HG02870 (cell line): ENCODE measurements at regions not wholly inside any gene's neighbourhood (a gene's known extent, or its start where the extent isn't known, plus 50 kb on each side); places are given as distances from the start of the nearest gene placed in this dataset.

Experiments used
- ATAC-seq: cut with Tn5 transposase; IDR thresholded peaks from one replicate; pipeline ENCODE4 v1.9.1; 2021; ENCODE audit warnings: mild to moderate bottlenecking, moderate library complexity; ENCODE audit not compliant: unreplicated experiment

DNA sequence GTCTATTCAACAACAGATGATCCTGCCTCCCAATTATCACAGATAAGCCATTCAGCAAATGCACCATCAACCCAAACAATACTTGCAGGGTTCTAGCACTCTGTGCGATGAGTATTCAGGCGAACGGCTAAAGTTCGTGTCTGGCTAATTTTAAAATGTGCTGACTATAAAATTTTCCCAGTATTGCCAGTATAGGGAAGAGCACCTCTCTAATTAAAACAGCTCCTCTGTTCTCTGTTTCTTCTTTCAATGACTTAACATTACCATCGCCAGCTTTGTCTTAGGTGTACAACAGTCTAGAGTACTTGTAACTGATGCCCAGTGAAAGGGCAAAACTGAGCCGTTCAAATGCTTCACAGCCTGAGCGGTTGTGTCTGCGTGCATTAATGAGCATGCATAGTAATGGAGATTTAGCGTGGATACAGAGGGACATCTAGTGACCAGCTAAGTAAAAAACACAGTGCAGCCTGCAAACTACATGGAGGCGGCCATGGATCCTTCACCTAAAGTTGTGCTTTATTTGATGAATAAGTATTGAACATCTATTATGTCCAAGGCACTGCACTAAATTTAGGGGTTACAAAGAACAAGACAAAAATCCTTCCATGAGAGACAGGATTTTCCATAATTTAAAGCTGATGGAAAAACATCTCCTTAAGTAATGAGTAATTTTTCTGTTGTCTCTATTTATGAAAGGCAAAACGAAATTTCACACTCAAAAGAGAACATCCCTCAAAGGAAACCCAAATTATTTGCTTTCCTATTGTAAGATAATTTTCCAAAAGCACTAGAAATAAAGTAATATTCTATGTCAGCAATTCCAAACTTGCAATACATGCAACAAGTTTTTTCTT is 120.0 kb downstream of the SETD4 start:
- ATAC-seq: no peak

DNA sequence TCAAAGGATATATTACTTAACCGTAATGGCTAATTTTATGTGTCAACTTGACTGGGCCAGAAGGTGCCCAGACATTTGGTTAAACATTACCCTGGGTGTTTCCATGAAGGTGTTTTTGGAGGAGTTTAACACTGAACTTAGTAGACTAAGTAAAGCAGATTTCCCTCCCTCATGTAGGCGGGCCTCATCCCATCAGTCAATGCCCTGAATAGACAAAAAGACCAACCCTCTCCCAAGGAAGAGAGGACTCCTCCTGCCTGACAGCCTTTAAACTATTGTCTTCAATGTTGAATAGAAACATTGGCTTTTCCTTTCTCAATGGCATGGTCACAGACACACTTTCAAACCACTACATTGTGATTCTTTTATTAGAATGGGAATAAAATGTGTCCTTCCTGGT is 121.9 kb downstream of the SETD4 start:
- no peak for ATAC-seq

DNA sequence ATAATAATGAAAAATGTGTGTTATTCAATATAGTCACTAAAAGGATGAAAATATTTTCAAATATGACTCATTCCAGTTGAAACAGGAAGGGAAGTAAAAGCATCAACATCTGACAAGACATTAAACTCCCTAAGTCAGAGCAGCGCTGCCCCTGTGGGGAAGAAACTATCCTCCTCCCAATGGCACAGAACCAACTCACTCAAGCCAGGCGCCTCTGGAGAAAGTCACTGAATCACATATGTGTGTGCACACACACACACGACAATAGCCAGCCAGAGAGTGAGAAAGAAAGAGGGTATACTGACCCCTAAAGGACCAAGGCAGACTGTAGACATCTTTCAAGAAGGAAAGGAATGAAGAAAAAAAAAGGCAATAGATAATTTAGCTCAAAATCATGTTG is 126.9 kb downstream of the SETD4 start:
- no peak for ATAC-seq

DNA sequence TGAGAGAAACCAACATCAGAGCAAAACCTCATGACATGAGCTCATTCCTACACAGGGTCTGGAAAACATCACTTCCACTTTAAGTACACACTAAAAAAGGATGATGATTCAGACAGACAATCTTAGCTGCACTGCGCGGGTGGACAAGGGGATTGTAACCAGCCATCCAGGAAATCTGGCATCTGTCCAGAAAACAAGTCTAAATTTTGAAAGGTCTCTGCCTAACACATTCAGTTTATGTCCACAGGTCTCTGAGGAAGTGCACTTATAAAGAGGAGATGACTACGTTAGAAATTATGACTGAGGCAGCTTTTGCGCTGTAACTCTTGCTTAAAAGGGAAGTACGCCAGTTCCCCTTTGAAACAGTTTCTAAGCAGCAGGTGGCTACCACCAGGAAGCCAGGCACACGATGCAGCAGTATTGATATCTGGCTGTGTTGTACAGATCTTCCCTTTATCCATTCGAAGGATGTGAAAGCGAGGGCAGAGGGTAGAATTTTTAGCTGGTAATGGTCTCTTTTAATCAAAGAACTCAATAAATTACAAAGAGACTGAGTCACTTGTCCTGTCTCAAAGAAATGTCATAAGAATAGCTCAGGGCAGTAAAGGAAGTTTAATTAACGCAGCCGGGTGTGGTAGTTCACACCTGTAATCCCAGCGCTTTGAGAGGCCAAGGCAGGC is 128.0 kb downstream of the SETD4 start:
- peak; percentile 82 for ATAC-seq

DNA sequence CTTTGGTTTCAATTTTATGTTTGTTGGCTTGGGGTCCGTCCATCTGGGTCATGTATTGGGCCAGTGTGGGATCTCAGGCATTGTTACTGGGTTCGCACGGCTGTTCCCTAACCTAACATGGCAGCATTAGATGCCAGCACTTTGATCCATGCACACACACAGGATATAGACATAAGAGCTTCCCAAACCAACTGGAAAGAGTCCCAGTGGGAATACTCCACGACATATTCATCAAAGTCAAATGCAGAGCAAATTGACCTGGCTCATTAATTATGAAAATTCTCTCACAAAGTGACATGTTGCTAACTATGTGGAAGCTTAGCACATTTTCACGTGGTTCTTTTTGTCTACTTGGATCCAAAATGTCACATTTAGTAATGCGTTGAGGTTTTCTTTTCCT is 130.4 kb downstream of the SETD4 start:
- no peak for ATAC-seq

DNA sequence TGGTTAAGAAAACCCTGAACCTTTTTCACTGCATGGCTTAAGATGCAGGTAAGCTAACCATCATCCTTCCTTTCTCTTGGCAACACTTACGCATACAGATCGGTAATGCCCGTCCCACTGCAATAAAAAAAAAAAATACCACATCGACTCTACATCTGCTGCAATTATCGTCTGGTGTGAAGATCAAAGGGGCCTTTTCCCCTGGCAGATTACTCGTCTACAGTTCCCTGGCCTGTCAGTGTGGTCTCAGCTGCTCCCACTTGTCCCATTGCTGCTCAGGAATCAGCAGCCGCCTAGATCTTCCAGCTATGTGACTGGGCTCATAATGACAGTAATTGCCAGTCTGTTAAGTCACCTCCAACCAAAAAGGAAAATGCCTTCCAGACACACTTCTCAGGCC is 133.1 kb downstream of the SETD4 start:
- no peak for ATAC-seq

DNA sequence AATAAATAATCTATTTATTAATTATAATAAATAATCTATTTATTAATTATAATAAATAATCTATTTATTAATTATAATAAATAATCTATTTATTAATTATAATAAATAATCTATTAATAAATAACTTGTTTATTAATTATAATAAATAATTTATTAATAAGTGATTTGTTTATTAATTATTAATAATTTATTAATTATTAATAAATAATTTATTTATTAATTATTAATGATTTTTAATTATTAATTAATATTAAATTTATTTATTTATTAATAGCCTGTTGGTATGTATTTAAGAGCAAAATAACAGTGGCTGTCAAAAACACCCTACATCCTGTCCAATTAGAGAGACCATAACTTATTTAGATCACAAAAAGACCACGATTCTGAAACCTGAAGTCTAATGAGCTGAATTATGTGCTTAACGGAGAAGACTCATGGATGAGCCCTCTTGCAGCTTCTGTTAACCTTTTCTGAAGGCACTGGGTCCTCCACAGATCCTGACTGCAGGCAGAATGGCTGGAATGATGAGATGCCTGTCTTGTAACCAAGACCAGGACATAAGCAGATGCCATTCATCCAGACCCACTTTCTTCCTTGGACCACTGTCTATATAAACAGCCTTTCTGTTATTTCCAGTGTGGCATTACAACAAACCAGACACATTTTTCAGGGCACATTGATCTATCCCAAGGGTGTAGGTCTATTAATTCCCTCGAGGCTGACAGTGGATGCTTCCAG is 134.2 kb downstream of the SETD4 start:
- ATAC-seq: no peak

DNA sequence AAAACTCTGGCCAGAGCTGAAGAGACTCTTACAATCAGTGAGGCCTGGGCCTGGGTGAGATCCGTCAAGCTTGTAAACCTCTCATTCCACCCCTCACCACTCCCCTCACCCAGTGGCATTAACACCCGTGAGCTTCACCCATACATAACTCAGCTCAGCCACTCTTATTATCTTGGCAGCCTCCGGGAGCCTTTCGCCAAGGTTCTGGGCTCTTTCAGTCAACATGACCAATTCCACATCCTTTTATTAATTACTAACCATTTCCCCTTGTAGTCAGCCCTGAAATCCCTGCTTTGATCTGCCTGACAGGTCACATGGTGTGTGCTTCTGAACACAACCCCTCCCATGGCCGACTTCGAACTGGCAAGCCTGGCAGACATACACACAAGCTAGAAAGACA is 134.8 kb downstream of the SETD4 start:
- ATAC-seq: no peak

DNA sequence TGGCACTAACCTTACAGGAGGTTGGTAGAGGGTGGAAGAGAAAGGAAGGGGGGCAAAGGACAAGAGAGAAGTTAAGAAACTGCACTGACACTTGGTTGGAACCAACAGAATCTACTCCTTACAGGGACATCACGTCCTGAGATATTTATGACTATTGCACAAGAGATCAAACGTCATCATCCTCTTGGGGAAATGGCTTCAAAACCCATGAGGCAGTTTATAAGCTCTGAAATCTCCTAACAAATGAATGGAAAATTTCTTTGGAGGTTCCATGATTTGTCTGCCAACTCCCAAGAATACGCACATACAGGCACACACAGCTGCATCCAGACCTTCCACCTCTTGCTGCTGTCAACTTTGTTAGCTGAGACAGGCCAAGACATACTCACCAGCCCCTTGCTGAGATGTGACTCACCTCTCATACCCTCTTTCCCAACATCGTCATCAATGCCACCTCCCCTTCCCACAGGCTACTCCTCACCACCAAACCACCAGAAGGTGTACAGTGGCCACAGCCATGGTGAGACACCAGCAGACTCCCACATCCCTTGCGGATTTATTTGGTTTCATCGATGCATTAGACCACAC is 135.5 kb downstream of the SETD4 start:
- ATAC-seq: no peak

DNA sequence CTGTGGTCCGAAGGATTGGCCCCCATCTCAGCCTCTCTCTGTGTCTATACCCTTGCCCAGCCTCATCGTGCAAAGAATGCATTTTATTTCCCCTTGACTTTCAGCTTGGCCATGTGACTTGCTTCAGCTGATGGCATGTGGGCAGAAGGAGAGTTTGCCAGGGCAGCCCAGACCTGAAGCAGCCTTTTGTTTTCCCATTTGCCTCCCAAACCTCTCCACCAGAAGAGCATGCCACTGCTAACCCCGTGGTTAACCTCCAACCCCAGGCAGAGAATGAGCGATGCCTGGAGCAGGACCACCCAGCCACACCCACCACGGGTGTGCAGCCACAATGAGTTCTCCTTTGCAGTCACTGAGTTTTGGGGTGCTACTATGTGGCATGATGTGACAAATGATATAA is 136.4 kb downstream of the SETD4 start:
- ATAC-seq: no peak

DNA sequence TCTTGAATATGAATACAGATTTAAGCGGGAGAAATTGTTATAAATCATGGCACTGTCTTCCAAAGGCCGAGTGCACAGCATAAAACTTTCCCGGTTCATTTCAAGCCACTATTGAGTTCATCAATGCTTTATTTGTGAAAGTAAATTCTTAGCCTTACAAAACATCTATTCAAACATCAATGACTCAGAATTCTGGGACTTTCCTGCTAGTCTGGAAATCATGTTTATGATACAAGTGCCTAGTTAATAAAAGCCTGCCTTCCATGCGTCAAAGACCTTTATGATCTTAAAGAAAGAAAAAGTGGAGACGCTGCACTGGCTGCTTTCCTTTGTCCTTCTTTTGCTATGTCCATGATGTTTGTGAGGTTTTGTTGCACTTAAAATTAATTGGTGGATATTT is 137.7 kb downstream of the SETD4 start:
- no peak for ATAC-seq

DNA sequence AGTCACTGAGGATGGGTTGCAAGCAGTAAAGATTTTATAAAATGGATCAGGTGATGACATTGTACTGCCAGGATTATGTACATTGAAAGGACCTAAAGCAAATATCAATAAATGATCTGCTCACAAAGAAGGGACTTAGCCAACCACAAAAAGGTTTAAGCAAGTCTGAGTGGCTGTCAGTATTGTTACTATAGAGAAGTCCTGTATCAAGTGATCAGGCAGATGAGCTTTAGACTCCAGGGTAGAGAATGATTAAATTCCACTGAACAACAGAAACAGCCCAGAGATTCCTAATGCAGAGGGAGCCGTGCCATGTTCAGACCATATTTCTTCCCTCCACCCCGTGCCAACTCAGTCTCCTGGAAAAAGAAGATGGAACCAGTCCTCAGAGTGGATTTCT is 138.9 kb downstream of the SETD4 start:
- ATAC-seq: no peak

DNA sequence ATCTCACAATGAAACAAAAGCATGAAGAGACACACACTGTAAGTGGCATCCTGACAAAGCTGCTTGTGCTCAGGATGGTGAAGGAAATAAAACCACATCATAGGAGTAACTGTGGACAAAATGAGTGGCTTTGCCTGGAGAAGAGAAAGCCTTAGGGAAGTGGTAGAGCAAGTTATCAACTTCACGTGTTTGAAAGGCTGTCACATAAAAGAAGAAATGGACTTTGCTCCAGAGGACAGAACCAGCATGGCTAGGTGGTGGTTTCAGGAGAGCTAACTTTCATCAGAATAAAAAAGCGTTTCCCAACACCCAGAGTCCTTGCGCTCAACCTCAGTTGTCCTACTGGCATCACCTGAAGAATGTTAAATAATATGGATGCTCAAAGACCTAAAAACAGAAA is 139.9 kb downstream of the SETD4 start:
- no peak for ATAC-seq

DNA sequence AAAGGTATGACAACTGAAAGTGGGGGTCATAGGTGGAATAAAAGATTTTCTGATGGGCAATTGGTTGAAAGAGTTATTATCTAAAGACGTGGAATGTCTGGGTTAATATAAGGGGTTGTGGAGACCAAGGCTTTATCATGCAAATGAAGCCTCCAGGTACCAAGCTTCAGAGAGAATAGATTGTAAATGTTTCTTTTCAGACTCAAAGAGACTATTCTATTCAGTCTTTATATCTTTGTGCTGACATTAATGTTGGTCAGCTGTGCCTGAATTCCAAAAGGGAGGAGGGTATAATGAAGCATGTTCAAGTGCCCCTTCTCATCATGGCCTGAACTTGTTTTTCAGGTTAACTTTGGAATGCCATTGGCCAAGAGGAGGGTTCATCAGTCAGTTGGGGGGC is 145.3 kb downstream of the SETD4 start:
- no peak for ATAC-seq

DNA sequence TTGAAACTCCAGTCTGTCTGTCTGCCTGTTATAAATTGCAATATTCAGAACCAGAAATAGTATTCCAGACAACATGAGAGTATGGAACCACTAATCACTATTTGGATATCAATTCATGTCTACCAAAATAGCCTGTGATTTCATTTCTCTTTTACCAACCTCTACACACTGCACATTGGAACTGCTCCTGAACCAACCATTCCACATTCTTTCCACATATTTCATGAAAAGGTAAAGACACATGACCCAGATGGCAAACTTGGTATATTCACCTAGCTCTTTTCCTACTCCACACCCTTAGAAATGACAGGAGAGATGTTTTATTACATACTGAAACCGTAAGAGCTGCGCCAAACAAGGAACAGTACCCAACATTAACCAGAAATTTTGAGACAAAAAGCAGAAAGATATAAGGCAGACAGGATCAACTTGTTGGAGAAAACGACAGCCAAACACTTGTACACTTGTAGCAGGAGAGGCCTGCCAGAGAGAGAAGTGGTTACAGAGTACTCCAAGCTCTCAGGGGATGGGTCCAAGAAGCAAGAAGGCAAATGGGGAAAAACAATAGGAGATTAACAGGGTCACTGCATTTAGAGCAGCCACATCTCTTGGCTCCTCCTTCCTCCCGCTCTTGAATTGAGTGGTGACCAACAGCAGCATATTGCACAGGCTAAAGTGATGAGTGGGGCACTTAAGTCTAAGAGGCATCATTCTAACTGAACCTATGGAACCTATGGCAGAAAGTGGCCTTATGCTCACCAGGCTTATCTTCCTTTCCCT is 148.7 kb downstream of the SETD4 start:
- ATAC-seq: no peak

DNA sequence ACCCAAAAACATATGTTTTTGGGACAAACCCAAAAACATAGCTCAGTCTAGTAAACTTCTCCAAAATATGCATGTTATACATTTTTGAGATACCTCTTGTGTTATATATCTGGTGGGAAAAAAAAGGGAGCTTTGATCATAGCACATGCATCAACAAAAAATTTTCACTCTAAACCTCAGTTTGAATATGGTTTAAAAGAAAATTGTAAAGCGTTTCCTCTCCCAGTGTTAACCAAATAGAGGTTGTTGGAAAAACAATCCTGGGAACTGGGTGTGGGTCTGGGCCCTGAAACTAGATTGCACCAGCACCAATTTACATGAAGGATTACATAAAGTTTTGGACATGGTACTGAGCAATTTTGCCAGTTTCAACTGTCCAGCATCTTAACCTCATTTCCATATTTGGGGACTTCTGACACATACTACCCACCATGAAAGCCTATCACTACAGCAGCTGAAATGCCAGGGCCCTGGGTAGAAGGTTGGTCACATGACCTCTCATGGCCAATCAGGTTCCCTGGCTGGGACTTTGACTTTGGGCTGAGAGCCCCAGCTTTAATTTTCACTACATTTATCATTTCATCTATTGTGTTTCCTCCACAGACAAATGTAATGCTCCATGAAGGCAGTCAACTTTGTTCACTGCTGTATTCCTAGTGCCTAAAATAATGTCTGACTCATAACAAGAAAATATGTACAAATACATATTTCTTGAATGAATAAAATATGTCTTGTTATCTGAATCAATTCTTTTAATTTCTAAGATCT is 150.7 kb downstream of the SETD4 start:
- ATAC-seq: no peak

DNA sequence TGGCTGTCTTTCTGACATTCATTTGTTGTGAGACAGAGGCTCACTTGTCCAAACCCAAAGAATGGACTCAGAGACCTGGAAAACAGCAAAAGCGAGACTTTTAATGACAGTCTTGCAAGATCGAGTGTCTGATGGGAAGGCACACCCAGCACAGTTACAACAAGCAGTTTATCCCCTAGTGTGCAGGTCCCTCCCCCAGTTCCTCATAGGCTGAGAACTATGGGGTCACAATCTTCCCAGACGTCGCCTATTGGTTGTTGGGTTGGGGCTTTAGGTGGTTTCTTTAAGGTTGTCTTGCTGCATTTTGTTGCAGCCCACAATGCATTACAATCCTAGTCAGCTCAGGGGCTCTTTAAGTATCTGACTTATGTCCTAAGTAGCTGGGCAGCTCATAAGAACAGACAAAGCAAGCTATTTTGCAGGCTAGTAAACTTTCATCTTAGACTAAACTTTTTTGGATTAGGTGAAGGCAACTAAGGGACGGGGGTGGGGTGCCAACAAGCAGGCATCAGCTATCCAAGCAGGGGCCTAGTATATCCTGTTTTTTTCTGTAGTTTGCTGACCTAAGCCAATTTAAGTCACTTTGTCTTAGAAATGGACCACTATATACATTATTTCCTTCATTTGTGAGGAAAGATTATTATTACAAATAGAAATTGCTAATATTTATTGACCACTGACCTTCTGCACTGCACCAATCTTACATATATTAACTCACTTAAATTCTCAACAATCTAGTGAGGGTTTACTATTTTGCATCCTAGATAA is 151.8 kb downstream of the SETD4 start:
- ATAC-seq: no peak

DNA sequence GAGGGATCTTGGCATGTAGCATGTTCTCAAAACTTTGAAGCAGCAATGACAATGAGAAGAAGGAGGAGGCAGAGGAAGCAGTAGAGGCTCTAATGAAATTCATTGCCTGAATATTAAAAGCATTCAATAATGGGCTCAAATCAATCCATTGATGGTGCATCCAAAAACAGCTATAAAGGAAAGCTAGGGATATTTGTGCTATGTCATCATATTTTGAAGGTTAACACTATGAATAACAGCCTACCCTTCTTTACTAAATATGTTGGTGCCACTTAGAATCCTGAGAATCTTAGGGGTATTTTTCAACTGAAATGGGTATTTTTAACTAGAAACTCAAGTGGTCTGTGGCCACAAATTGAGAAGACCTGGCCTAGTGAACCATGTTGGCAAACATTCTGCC is 153.7 kb downstream of the SETD4 start:
- ATAC-seq: no peak

DNA sequence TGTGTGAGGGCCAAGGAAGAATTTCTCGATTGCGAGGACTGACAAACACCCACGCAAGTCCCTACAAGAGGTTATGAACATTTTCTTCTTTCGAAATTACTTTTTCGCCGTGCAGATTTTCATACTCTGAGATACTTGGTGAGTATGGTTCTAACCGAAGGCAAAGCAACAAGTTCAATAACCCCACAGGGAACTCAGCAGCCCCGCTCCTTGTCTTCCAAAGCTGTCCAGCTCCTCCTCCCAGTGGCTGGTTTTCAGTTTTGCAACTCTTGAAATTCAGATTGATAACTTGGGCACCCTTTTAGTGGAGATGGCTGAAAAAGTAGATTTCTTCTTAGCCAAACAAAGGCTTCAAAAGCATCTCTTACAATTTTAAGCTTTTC is 154.4 kb downstream of the SETD4 start:
- ATAC-seq: no peak
